Activated CD4-positive, alpha-beta T cell treated with anti-CD3 and anti-CD28 coated beads, Interleukin-10, Interleukin-2, amounts not matched to agents 100 ng/mL and 50 ng/mL, durations not matched to agents 16 hours and 8 hours (primary cell): ENCODE measurements at regions not wholly inside any gene's neighbourhood (a gene's known extent, or its start where the extent isn't known, plus 50 kb on each side); places are given as distances from the start of the nearest gene placed in this dataset.

Source experiments
- DNase-seq: peaks from one replicate; pipeline ENCODE4 v3.0.0-alpha.2; 2020

DNA sequence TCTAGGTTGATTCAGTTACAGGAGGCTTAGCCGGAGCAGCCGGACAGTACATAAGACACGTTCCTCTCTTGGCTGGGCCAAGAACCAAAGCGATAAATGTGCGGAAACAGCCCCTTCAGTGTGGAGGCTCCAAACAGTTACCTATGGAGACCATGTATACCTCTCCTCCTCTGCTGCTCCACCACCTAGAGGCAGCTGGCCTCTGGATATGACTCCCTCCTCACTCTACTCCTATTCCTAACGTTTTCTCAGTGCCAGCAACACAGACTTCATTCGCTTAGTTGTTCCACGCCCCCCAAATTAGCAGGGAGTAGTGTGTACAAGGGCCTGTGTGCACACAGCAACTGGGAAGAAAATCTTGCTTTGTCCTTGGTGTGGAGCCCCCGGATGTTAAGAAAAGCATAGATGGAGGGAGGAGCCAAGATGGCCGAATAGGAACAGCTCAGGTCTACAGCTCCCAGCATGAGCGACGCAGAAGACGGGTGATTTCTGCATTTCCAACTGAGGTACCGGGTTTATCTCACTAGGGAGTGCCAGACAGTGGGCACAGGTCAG lies 362.3 kb upstream of the KIRREL3 start:
- no peak for DNase-seq

DNA sequence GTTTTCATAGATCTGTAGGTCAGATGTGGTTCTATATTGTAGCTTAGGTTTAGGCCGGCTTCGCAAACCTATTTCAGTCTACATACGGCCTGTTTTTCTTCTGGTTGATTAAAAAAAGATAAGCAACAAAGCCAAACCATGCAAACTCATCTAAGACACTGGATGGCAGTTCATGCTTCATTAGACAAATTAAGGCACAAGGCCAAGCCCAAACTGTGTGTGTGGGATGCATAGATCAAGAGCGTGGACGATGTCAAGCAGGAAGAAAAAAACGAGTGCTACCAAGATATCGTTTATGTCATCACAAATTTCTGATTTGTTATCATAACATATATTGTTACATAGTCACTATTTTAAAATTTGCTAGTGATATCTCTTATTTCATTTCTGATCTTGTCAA lies 357.6 kb upstream of the KIRREL3 start:
- no peak for DNase-seq

DNA sequence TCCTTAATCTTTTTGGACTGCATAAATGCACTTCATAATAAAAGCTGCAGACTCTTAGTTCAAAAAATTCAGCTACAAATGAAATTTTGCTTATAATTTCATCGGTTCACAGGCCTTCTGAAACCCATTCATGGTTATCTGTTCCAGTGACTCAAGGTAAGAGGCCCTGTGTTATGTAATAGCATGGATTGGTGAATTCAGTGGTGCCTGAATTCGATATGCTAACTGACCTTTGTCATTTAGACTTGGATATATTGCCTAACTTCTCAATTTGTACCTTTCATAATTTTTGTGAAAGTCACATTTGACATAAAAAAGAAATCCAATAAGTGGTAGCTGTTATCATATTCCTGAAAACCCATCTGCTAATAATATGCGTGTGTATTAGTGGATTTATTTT lies 349.9 kb upstream of the KIRREL3 start:
- no peak for DNase-seq

DNA sequence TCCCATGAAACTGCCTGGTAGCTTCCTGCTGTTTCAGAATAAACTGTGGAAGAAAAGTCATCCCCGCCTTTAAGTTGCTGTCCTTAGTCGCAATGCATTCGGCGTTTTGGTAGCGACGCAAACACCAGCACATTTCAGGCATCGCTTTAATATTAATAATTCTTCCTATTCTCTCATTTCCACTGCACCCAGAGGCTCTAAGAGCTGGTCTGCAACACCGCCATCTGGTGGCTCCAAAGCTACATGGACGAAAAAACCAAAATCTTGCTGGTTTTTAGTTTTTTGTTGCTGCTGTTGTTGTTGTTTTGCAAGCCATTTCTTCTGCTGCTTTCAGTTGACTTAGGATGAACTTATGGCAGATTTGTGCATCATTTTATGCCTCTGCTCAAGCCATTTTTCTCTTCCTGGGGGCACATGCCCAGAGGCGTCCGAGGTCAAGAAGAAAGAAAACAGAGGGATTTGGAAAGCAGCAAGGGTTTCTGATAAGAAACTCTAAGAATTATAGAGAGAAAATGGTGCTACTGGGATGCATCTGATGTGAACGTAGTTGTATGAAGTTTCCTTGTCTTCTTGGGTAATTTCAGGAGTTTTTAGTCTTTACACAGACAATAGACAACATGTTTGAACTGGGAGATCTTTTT lies 345.4 kb upstream of the KIRREL3 start:
- DNase-seq: peak; percentile 6

DNA sequence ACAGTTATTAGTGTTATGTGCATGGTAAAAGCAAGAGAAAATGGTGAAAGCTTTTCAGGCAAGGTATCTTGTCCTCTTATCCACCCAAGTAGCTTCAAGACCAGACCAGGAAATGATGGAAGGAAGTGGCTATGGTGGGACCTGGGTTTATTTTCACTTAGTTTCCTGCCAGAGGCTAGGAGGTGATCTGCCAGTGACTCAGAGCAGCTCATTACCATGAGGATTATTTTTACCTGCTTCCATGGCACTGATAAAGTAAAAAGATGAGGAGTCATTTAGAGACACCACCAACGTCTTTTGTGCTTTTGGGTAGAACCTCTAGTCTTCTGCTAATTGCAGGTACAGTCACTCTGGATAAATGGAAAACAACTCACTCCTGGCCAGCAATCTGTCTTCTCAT lies 339.9 kb upstream of the KIRREL3 start:
- DNase-seq: no peak

DNA sequence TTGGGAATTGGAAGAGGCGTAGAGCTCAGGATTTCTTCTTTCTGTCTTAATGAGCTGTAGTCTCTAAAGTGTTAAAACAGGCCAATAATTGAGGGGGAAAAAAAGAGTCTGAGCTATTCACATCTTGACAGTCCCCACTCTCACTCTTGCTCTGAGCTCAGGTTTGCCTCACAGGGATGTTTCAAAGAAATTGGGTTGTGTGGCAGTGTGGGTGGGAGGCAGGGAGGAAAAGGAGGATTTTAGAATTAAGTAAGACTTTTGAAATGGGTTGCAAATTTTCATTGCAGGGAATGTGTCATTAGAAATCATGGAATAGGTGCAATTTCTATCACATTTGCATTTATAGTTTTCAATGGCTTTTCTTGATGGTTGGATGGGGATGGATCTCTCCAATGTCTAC lies 338.8 kb upstream of the KIRREL3 start:
- DNase-seq: no peak

DNA sequence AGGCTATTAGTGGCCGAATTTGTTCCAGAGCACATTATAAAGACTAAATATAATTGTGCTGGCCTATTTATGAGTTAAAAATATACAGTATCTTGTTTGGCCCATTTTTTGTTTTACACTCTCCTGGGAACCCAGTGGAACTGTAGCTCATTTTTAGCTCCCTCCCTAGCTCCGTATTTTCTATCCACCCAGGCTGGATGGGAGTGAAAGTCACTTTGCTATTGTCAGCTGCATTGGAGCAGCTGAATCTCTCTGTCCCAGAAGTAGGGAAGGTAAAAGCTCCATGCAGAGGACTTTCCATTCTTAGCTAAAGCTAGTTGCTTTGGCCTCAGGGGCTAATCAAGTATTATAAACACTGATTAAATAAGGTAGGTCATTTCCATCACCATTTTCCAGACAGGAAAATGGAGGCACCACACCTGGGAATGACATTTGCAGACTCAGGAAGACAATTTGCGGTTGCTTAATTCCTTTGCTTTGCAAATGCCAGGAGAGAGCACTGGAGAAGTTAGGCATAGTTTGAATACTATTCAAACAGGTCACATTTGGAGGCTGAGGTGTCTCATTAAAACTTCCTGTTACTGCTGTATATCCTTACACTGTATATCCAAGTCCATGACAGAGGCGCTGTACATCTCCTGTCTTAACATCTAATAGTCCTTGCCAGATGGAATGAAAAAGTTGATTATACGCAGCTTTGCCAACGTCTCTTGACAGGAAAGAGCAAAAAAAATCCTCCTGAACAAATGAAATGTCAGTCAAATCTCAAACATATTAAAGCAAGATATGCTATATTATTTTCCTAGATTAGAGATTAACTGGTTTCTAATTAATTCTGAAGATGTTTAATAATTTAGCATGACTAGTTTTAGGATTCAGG lies 338.1 kb upstream of the KIRREL3 start:
- no peak for DNase-seq

DNA sequence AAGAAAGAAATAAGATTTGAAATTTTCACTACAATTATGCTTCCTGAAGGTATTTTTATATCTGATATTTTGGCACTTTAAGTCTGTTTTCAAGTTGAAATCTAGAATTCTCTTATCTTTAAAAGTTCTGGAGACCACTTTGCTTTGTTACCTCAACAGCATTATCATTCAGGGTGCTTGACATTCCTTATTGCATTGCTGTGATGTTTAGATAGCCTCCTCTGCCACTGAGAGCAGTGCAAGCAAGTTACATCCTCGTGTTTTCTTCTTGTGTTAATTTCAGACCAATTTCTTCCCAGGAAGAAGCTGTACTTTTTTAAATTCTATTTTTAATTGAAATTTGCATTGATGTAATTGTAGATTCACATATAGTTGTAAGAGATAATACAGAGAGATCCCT lies 333.9 kb upstream of the KIRREL3 start:
- no peak for DNase-seq

DNA sequence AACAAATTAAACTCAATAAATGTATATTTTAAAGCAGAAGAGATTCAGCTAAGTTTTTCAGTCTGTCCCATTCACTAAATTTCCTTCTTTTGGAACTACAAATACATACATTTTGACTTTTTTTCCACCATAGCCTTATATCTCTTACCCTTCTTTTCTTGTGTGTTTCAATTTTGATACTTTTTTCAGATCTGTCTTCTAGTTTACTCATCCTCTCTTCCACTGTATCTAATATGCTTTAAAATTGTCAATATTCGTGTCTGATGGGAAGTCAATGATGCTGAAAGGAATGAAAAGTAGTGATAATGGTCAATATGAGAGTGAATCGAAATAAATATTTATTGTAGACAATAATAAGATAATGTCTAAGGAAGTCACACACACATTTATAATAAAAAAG lies 332.3 kb upstream of the KIRREL3 start:
- DNase-seq: no peak

DNA sequence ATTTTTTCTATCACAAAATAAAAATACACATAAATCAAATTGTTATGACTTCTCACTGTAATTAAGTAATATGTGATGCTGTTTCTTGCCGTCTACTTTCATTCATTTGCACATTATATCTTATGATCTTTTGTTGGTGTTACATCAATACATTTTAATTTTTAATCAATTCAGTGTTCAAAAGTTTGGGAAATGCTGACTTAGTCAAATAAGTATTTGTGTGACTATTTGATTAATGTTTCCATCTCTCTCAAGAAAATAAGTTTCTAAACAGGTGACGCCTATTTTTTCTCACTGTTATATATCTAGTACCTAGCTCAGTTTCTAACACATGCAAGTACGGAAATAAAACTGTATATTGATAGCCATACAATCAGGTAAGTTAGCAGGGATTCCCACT lies 329.5 kb upstream of the KIRREL3 start:
- no peak for DNase-seq

DNA sequence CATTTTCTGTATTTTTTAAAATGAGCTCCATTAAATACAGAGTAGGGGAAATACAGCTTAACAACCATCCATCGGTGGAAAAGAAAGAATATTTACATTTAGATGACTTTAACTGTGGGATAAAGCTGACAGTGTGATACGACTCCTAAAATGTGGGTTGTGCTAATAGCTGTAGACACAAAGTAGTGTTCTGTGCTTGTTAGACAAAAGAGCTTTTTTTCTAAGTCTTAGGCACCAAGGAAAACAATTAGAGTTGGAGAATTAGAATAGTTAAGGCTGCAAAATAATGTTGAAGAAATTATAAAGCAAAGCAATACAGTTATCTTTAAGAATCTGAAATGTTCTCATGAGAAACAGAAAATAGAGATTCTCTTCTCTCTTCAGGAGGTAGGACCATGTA lies 307.7 kb upstream of the KIRREL3 start:
- DNase-seq: no peak

DNA sequence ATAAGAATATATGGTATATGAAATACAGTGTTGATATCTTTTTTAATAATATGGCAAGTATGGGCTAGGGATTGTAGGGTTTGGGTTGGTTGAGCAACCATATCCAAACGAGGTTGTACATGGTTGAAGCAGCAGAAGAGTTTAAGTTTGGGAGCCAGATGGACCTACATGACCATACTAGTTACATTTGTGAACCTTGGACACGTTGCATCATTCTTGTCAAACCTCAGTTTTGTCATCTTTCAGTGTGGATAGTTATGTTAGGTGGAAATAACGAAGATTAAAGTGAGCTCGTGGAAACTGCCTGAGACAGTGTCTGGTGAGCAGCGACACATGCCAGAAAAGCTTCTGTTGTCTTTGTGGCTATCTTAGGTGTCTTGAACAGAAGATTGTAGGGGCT lies 307.1 kb upstream of the KIRREL3 start:
- no peak for DNase-seq

DNA sequence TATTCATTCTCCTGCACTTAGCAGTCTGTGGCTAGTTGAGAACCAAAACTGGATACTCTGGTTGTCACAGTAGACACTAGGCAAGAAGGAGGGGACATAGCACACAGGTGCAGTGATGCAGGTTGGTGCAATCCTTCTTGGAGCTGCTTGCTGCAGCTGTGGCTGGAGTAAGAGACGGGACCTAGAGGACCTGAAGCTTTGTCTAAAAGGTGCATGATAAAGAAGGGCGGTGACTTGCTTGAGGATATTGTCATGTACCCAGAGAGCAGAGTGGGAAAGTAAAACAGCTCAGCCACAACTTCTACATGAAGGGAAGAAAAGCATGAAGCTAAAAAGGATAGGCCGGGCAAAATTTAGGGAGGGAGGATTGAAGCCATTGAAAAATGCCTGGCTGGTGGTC lies 304.1 kb upstream of the KIRREL3 start:
- no peak for DNase-seq

DNA sequence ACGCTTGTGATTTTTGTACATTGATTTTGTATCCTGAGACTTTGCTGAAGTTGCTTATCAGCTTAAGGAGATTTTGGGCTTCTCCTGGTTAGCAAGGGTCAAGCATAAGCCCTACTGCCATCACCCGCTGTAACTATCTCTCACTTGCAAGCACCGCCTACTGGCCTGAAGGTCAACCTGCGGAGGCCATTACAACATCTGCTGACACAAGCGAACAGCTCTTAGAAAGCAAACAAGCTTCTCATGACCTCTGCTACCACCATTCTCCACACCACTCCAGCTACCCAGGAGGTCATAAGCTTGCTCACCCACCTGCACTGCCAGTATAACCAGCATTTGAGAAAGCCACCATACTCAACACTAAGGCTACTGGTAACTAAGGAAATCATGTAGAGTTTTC lies 288.4 kb upstream of the KIRREL3 start:
- DNase-seq: no peak

DNA sequence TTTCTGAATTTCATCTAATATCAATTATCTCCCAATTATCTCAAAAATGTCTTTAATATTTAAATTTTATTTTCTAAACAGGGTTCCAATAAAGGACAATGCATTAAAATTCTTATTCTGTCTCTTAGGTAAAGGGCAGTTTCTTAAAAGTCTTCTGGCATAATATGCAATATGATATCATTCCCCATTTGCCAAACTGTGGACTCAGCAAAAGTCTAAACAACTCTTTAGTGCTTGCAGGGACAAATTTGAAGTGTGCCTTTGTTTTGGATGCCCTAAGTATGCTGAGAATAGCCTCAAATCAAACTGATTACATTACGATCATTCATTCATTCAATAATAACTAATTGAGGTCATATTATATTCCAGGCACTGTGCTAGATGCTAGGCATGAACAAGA lies 281.0 kb upstream of the KIRREL3 start:
- no peak for DNase-seq

DNA sequence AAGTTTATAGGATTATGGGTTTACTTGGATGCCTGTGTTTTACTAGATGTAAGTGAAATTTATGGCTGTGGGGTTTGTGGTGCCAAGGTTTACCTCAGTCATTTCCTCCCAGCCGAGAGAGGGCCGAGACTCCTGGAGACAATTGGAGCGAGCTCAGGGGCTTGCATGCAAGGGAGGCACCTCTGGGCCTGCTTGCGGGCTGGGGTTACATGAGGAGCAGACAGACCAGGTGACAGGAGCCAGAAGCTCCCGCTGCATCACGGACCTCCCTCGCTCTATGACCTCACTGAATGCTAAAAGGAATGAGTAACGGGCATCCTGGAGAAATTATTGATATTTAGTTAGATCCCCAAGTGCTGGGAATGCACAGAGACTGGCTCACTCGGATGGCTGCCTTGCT lies 275.2 kb upstream of the KIRREL3 start:
- no peak for DNase-seq

DNA sequence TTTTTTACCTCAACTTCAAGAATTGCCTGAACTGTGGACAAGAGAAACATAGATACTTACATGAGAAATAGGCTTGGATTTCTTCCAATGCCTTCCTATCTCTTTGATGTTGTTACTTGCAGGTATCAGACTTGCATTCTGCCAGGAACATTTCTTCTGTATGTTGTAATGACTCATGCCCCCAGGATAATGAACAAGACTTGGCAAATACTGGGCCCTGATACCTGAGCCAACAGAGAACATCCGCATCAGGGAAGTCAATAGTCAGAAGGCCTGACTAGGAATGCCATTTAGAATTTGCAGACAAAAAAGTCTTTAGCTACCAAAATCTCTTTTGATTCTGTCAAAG lies 273.7 kb upstream of the KIRREL3 start:
- no peak for DNase-seq

DNA sequence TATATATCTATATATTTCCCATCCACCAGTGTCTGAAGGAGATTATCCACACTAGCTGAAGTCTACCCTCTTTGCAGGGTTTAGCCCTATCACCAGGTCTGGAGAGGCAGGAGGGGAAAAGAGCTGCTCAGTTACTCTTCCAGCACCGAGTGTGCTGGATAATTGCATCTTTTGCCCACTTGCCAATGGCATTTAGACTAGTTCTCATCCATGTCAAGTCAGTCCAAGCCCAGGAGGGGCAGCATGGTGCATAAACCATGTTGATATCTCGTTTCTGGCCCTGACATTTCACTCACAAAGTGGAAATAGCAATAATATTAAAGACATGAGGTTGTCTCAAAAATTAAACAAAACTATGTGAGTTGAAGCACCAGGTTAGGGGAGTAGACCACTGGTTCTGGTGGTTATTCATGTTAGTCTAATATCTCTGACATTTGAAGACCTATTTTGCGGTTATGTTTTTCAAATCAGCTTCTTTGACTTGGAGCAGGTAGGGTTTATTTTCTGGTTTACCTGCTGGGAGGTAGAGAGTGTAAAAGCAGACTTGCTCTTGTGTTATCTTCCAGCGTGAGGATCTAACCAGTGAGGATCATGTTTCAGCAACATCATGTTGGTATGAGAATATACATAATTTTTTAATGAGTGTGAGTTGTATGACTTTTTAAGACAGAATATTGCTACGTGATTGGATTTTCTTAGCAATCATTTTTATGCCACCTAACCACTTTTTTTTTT lies 273.2 kb upstream of the KIRREL3 start:
- DNase-seq: no peak

DNA sequence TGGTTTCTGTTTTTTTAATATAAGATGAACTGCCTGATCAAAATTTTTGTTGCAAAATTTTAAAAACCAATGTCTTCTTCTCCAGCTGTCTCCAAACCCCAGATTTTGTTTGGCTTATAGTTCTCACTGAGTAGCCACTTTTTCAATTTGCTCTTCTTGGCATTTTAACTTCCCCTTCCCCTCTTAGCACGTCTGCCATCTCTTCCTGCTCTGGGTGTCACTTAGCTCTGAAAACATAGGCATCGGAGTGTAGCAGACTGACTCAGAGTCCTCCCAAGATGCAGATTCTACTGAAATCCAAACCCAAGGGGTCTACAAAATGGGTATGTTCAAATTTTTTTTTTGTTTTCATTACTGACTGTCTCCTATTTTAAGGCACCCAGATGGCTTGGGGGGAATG lies 270.3 kb upstream of the KIRREL3 start:
- DNase-seq: no peak

DNA sequence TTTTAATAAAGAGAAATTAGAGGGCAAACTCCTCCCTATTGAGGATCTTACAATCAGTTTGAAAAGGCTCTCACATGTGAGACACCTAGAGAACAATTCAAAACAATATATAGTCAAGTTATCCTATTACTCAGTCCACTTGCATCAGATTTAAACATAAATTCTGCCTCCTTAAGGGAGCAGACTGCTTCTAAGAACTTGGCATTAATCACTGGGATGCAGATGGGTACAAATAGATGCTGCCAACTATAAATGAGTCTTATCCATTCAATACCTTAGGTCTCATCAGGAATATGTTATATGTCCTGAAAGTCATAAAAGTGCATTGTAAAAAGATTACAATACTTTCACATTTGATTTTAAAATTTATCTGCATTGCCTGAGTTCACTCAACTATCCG lies 269.3 kb upstream of the KIRREL3 start:
- DNase-seq: no peak

DNA sequence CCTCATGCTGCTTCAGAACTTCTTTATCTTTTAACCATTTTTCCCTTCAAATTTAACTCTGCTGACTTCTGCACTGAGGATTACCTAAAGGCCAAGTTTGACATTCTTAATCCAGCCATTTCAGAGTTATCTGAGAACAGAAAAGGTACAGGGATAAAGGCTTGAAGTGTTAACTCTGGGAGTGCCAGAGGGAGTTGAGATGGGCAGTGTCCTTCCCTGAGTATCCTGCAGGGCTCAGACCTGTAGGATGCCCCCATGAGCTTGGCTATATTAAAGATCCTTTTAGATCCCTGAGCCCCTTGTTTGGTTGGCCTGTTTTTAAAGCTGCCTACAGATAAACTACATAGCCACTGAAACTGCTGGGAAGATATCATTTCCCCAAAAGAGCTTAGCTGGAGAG lies 268.4 kb upstream of the KIRREL3 start:
- DNase-seq: no peak

DNA sequence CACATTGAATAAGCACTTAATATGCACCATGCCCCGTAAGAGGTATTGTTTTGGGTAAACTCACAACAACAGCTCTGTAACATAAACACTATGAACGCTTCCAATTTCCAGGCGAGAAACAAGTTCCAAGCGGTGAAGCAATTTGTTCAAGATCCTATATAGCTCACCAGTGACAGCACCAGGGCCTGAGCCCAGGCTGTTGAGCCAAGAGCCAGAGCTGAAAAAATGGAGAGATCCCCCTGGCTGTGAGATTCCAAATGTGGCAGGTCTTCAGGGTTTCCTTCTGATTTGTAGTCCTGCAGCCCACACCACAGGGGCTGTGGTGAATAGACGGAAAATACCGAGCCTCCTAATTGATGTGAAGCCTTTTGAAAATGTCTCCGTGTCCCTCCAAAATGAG lies 268.0 kb upstream of the KIRREL3 start:
- no peak for DNase-seq

DNA sequence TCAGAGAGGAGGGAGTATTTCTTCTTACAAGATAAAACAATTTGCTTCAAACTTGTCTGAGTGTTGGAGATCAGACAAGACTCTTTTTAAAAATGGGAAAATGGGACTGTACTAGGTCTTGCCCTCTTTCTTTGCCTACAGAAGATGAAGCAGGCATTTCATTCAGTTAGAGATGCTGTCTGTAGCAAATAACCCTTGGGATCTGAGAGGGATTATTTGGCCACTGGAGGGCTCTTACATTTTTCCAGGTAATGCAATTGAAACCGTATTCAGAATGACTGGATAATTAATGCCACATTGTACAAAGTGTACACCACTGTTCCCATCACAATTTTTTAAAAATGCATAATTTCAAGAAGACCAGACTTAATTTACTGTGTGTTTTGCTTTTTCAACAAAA lies 258.5 kb upstream of the KIRREL3 start:
- no peak for DNase-seq

DNA sequence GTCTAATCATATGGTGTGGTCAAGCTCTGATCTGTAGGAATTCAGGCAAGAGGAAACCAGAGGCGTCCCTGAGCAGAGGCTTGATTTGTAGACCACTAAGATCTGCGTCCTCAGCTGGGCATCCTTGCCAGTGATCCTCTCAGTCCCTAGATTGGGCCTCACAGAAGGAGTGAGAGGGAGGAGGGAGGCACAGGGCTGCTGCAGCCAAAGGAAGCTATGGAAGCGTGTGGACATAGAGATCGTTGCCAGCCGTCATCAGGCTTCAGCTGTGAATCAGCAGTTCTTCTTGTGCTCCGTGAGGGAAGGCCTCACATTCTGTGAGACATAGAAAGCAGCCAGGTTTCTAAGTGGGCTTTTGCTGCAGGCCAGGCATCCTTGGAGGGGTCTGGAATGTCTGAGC lies 254.6 kb upstream of the KIRREL3 start:
- no peak for DNase-seq
